ENCODE measurements at regions not wholly inside any gene's neighbourhood (a gene's known extent, or its start where the extent isn't known, plus 50 kb on each side); places are given as distances from the start of the nearest gene placed in this dataset.

- TF ChIP-seq CTCF (IDR thresholded peaks at IDR 0.05; ENCODE audit: low read length) (no peak), EZH2 (optimal IDR thresholded peaks at IDR 0.05; ENCODE audit: low read depth, low read length) (no peak)
Observed at GRCh38 chr4:15158406-15159091, 156.3 kb downstream of the CPEB2 start.
